ENCODE measurements at regions not wholly inside any gene's neighbourhood (a gene's known extent, or its start where the extent isn't known, plus 50 kb on each side); places are given as distances from the start of the nearest gene placed in this dataset.

- TF ChIP-seq POLR2A (IDR thresholded peaks at IDR 0.05): no peak
- no peak for TF ChIP-seq CTCF (IDR thresholded peaks at IDR 0.05)
Measured at GRCh38 chr2:19264852-19265251, 93.6 kb downstream of the OSR1 start.
